ENCODE measurements at regions not wholly inside any gene's neighbourhood (a gene's known extent, or its start where the extent isn't known, plus 50 kb on each side); places are given as distances from the start of the nearest gene placed in this dataset.

- H2AFZ ChIP-seq (ENCODE audit: low read depth, low read length), result no peak overlapping the region
- H3K27ac ChIP-seq (ENCODE audit: low read length), result no peak overlapping the region
- no peaks in the 10 kb centered on the region for H3K27me3 ChIP-seq (ENCODE audit: low read depth, low read length)
- no peak for TF ChIP-seq CTCF (IDR thresholded peaks at IDR 0.05; ENCODE audit: low read depth, low read length)
- no peak for TF ChIP-seq EZH2phosphoT487 (IDR thresholded peaks at IDR 0.05; ENCODE audit: low read depth)
- no peaks in the 10 kb centered on the region for H3K4me1 ChIP-seq (ENCODE audit: low read length)
- H3K9me3 ChIP-seq (ENCODE audit: insufficient read depth, low read length), result no peaks in the 10 kb centered on the region
- H4K20me1 ChIP-seq (ENCODE audit: insufficient read depth, low read length), result no peaks in the 10 kb centered on the region
- H3K79me2 ChIP-seq (ENCODE audit: low read length), result no peaks in the 10 kb centered on the region
- H3K4me2 ChIP-seq (ENCODE audit: low read length), result no peak overlapping the region
- no peak overlapping the region for H3K4me3 ChIP-seq (ENCODE audit: low read length)
- no peak overlapping the region for H3K9ac ChIP-seq (ENCODE audit: low read length)
- H3K36me3 ChIP-seq (replicated peaks; ENCODE audit: low read depth, low read length), result no peaks in the 10 kb centered on the region
These were observed 283.0 kb upstream of the IRX4 start for GRCh38 chr5:2165615-2166305.

GRCh38 chr5:2165203-2165602 is 282.5 kb upstream of the IRX4 start:
- Histone ChIP-seq H2AFZ (ENCODE audit: low read depth, low read length) (no peak overlapping the region), H3K4me2 (ENCODE audit: low read length) (no peak overlapping the region), H3K9ac (ENCODE audit: low read length) (no peak overlapping the region), H4K20me1 (ENCODE audit: insufficient read depth, low read length) (no peaks in the 10 kb centered on the region), H3K36me3 (replicated peaks; ENCODE audit: low read depth, low read length) (no peaks in the 10 kb centered on the region), H3K79me2 (ENCODE audit: low read length) (no peaks in the 10 kb centered on the region), H3K27me3 (ENCODE audit: low read depth, low read length) (no peaks in the 10 kb centered on the region), H3K27ac (ENCODE audit: low read length) (no peak overlapping the region), H3K4me1 (ENCODE audit: low read length) (no peaks in the 10 kb centered on the region), H3K9me3 (ENCODE audit: insufficient read depth, low read length) (no peaks in the 10 kb centered on the region), H3K4me3 (ENCODE audit: low read length) (no peak overlapping the region)
- no peak for TF ChIP-seq CTCF (IDR thresholded peaks at IDR 0.05; ENCODE audit: low read depth, low read length)
- no peak for TF ChIP-seq EZH2phosphoT487 (IDR thresholded peaks at IDR 0.05; ENCODE audit: low read depth)

GRCh38 chr5:2164586-2164985 is 281.9 kb upstream of the IRX4 start:
- Histone ChIP-seq H3K4me3 (ENCODE audit: low read length) (no peak overlapping the region), H3K4me1 (ENCODE audit: low read length) (no peaks in the 10 kb centered on the region), H3K27ac (ENCODE audit: low read length) (no peak overlapping the region), H3K36me3 (replicated peaks; ENCODE audit: low read depth, low read length) (no peaks in the 10 kb centered on the region), H2AFZ (ENCODE audit: low read depth, low read length) (no peak overlapping the region), H3K9ac (ENCODE audit: low read length) (no peak overlapping the region), H3K27me3 (ENCODE audit: low read depth, low read length) (no peaks in the 10 kb centered on the region), H3K79me2 (ENCODE audit: low read length) (no peaks in the 10 kb centered on the region), H4K20me1 (ENCODE audit: insufficient read depth, low read length) (no peaks in the 10 kb centered on the region), H3K9me3 (ENCODE audit: insufficient read depth, low read length) (no peaks in the 10 kb centered on the region), H3K4me2 (ENCODE audit: low read length) (no peak overlapping the region)
- TF ChIP-seq CTCF (IDR thresholded peaks at IDR 0.05; ENCODE audit: low read depth, low read length) (no peak), EZH2phosphoT487 (IDR thresholded peaks at IDR 0.05; ENCODE audit: low read depth) (no peak)

GRCh38 chr5:2163940-2164490 is 281.3 kb upstream of the IRX4 start:
- Histone ChIP-seq H3K27ac (ENCODE audit: low read length) (no peak overlapping the region), H3K36me3 (replicated peaks; ENCODE audit: low read depth, low read length) (no peaks in the 10 kb centered on the region), H3K4me3 (ENCODE audit: low read length) (no peak overlapping the region), H3K4me1 (ENCODE audit: low read length) (no peaks in the 10 kb centered on the region), H3K4me2 (ENCODE audit: low read length) (no peak overlapping the region), H4K20me1 (ENCODE audit: insufficient read depth, low read length) (no peaks in the 10 kb centered on the region), H3K9ac (ENCODE audit: low read length) (no peak overlapping the region), H3K79me2 (ENCODE audit: low read length) (no peaks in the 10 kb centered on the region), H3K9me3 (ENCODE audit: insufficient read depth, low read length) (no peaks in the 10 kb centered on the region), H3K27me3 (ENCODE audit: low read depth, low read length) (no peaks in the 10 kb centered on the region), H2AFZ (ENCODE audit: low read depth, low read length) (no peak overlapping the region)
- TF ChIP-seq CTCF (IDR thresholded peaks at IDR 0.05; ENCODE audit: low read depth, low read length) (no peak), EZH2phosphoT487 (IDR thresholded peaks at IDR 0.05; ENCODE audit: low read depth) (no peak)

Data from OCI-LY3 (cell line).